Lower leg skin (tissue), 3 donors: ENCODE measurements at regions not wholly inside any gene's neighbourhood (a gene's known extent, or its start where the extent isn't known, plus 50 kb on each side); places are given as distances from the start of the nearest gene placed in this dataset.

Source experiments
- CTCF ChIP-seq, 3 donors: fragments of 450-650 bp; IDR thresholded peaks; one replicate each; pipeline ENCODE4 v1.5.1; 2016; ENCODE audit warnings: antibody characterized with exemption in 3 of 3, mild to moderate bottlenecking in 3 of 3, moderate library complexity in 2 of 3
- POLR2A ChIP-seq, 2 donors: fragments of 450-650 bp; IDR thresholded peaks; one replicate each; pipeline ENCODE4 v1.6.1; 2016 to 2017; ENCODE audit warnings: antibody characterized with exemption in 2 of 2, mild to moderate bottlenecking in 1 of 2, moderate library complexity in 1 of 2

- TF ChIP-seq POLR2A (IDR thresholded peaks at IDR 0.05) = no peak
- TF ChIP-seq CTCF (IDR thresholded peaks at IDR 0.05) = no peak
These were observed 114.4 kb upstream of the TPRG1 start for GRCh38 chr3:189057369-189057768.
